ENCODE measurements at regions not wholly inside any gene's neighbourhood (a gene's known extent, or its start where the extent isn't known, plus 50 kb on each side); places are given as distances from the start of the nearest gene placed in this dataset.
A peak's percentile ranks its signal among the peaks of the same experiment; 100 is the strongest.

DNA sequence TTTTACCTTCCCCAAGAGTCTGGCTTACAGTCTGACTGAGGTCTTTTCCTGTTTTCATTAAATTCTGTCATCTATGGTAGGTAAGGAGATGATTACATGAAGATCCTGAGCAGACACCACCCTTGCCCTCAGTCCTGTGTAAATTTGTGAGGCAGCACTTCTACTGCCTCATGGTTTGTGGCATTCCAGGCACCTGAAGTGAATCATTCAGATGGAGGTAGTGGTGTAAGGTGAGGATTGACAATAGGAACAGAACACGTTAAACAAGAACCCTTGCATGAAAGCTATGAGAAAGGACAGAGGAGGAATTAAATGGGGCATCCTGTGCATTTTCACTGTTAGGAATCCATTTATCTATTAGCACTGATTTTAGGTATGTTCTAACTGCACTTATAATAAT lies 618.6 kb downstream of the TLL1 start:
- DNase-seq (ENCODE audit: low read depth) = no peak

DNA sequence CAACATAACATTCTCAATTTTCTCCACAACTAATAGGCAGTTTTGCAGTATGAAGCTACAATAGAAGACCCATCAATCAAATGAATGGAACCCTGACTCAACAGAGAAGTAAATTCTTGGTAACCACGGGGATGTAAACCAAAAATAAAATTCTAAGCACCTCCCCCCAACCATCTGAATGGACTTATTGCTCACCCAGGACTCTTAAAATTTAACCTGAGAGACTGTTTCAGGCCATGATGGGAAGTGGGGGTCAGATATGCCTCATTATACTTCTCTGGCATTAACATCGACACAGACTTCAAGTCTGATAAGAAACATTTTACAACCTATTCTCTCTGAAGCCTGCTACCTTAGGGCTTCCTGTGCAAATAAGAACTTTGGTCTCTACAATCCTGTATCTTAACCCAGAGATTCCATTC lies 620.9 kb downstream of the TLL1 start:
- no peak for DNase-seq (ENCODE audit: low read depth)

DNA sequence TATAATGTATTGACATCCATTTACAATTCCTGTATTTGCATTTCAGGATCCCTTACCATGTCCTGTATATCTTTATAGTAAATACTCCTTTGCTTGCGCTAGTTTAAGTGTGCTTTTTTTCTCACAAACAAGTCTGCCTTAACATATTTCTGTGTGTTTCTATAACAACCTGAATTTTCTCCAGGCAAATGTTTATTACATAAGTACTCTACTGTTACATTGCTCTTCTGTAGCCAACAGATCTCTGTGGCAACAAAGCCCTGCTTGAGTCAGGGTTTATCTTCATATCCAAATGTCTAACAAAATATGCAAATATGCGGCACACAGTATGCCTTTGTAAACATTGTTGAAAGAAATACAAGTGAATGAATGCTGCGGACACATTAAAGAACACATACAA lies 625.5 kb downstream of the TLL1 start:
- DNase-seq (ENCODE audit: low read depth) = no peak

DNA sequence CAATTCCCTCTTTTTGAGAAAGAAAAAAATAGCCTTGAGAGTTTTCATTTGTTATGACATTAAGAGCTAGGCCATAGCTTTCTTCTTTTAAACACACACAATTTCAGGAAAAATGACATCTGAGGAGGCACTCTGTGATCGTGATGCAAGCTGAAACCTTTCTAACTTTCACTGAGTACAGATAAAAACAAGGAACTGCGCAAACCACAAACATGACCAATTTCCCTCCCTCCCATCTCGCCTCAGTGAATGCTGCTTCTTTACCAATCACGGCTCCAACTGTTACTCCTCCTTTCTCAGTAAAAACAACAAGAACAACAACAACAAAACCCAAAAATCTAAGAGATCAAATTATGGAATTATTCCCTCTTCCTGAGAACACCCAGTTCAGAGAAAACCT lies 626.8 kb downstream of the TLL1 start:
- no peak for DNase-seq (ENCODE audit: low read depth)

DNA sequence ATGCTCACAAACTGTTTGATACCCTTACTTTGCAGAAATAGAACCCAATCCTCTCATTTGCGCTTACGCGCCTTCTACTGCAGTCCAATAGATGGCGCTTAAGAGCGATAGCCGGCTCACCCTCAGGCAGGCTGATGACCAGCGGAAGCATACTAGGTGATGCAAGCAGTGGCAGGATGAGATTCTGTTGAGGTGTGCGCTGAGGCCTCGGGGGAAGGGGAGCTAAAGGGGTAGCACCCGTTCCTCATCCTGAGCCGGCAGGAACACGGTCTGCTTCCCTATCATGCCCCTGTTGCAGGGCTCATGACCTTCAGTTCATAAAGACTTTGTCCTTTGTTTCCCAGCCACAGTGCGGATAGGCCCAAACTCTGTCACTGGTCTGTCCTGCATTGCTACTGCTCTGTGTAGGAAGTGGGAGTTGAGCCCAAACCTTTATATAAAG lies 628.9 kb downstream of the TLL1 start:
- no peak for DNase-seq (ENCODE audit: low read depth)

DNA sequence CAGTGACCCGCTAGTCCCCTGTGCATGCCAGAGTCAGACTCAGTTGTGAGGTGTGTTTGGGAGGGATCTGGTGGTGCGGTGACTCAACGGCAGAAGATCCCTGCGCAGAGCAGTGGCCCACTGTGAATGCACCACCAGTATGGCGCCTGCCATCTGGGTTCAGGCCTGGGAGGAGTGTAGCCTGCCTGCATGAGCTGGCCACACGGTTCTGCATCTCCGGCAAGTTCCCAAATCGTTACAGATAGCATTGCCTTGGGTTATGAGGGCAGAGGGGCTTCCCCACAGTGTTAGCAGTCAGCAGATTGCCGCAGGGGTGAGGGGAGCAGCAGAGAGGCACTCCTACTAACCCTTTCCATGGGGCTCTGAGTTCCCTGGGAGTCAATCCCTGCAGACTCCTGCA lies 629.6 kb downstream of the TLL1 start:
- DNase-seq (ENCODE audit: low read depth) = no peak

DNA sequence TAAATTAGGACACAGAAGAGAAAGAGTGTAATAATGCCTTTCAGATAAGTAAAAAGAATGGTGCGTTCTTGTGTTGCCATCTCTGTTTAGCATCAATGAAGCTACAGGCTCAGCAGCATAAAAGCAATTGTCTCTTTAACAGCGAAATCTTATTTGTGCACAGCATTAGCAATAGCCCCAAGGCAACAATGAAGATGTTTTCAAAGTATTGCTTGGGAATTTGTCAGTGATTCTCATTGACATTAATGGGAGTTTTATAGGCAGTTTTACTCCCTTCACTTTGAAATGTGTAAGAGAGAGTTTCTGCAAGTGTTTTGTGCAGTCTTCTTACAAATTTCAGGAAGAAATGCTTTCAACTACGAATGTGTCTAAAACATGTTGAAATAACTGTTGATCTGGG lies 633.0 kb downstream of the TLL1 start:
- no peak for DNase-seq (ENCODE audit: low read depth)

DNA sequence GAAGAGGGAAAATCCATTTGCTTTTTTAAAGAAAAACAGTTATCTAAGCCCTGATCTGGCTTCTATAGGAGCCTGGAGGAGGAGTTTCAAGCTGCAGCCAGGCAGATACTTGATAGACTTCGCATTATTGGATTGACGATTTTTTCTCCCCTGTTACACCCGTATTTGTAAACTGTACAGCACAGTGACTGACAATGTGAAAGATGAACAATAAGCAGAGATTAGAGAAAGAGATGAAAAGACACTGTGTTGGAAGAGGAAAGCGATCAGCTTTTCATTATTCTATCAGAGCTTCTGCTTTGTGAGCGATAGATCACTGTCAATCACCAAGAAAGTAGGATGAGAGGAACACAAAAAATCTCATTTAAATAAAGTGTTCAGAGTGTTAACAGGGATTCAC lies 639.2 kb downstream of the TLL1 start:
- DNase-seq (ENCODE audit: low read depth) = no peak

DNA sequence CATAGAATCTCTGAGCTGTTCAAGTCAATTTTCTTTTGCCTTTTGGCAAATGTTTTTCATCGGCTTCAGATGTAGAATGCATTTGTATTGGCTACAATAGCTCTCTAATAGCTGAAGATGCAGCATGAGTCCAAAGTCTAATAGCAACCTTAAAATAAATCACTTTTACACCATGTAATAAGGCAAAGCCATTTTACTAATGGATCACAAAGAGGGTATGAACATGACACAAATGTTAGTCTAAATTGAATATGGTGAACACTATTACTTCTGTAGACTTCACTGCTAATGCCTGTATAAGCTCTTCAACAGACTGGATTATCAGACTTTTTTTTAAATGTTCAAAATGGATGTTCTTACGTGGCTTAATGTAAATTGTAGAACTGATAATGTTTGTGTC lies 645.3 kb downstream of the TLL1 start:
- DNase-seq (ENCODE audit: low read depth) = no peak

DNA sequence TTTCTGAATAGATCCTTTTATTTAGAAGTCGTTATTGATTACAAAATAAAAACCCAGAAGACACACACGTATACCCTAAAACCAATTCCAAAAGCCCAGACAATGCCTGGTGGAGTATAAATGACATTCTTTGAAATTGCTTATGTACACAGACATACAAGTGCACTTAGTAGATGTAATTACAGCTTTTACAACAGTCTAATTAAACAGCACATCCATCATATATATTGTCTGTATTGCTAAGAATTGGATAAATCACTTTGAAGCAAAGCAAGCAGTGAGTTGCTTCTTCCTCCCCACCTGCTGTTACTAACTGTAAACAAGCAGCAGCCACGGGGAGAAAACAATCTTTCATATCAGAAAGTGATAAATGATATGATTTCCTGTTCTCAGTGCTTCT lies 645.7 kb downstream of the TLL1 start:
- no peak for DNase-seq (ENCODE audit: low read depth)

DNA sequence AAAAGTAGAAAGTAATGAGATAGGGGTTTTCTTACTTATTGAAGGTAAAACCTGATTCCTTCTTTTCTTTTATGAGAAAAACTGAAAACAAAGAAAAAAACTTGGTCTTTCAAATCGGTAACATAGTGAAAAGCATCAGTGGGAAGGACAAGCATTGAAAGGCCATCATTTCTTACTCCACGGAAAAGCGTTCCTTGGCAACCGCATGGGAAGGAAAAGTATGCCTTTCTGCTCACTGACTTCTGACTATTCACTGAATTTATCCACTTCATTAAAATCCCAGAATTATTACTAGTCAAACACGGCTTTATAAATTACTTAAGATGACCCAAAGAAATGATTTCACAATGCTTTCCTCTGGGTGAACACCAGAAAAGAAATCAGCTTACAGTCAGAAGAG lies 646.7 kb downstream of the TLL1 start:
- no peak for DNase-seq (ENCODE audit: low read depth)

DNA sequence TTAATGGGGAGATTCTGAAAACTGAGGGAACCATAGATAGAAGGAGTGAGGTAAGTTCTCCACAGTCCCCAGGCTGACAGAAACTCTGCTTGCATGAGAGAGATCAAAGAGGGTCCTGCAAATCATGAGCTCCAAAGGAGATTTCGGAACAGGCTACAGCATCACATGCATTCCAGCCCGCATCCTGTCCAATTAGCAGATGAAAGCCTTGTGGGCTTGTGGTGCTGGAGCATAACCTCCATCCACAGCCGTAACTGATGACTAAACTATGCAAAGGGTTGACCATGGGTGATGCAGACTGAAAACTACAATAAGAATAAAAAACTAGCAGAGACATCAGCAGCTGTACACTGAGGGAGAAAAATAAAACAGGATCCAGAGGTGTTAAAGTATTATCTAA lies 654.5 kb downstream of the TLL1 start:
- no peak for DNase-seq (ENCODE audit: low read depth)

DNA sequence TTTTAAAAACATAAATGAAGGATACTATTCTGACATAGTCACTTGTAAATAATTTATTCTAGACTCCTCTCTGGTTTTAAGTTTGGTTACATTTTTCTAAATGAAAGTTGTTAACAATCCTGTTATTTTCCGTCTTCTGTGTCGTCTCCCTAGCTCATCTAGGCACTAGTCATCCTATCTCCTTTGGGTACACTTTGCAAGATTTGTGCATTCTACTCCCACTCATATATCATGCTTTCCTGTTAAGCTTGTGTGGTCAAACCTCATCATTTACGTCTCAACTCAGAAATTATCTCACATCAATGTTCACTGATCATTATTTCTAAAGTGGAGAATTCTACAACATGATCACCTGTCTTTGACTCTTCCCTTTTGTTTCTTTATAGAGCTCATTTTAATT lies 658.7 kb downstream of the TLL1 start:
- DNase-seq (ENCODE audit: low read depth) = no peak

DNA sequence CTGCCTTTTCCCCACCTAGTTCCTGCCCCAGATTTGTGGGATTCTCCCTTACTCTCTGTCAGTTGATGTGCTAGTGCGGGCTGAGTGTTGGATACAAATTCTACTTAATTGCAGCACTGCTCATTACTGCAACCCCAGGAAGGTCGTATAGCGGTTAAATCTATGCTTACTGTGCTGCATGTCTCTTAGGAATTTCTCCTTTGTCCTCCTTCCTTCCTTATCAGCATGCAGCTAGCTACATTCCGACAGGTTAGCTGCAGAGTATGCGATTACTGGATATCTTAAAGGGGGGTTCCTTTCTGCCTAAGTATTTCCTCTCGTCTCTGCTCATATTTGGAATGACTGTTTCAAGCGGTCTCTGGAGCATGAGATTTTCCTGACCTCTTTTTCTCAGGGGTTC lies 662.8 kb downstream of the TLL1 start:
- DNase-seq (ENCODE audit: low read depth) = no peak

DNA sequence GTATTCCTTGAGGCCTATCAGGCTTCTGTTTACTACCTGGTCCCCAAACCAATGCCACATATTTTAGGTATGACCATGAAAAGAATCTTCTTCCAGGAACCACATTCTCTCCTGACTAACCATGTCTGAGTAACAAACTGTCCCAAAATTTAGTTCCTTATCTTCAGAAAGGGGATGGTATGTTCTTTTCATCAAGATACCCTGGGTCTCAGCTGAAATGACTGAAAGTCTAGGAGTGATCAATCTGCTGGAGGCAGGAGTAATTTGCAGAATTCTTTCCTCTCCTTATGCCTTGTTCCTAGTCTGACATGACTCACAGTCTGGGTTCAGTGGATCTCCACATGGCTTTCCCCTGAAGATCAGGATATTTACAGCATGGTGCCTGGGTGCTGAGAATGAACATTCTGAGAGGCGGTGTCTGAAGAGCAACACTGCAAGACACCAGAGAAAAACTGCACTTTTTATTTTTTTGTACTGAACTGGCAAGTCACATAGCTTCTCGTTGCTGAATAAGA lies 665.5 kb downstream of the TLL1 start:
- peak; percentile 10 for DNase-seq (ENCODE audit: low read depth)

DNA sequence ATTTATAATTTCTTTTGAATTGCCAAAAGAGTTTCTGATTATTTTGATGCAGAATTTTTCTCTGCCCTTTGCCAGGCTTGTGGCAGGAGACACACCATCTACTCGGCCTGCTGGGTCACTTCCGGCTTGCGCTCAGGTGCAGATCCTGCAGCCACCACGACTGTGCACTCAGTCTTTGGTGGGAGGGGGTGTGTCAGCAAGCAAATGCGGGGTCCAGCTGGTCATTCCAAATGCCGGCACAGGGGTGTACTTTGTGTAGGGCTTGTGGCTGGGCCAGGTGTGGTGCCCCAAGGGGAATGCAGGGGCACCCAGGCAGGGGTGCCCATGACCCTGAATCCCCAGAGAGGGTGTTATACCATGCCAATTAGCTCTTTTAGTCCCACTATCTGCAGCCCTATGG lies 673.0 kb downstream of the TLL1 start:
- DNase-seq (ENCODE audit: low read depth) = no peak

DNA sequence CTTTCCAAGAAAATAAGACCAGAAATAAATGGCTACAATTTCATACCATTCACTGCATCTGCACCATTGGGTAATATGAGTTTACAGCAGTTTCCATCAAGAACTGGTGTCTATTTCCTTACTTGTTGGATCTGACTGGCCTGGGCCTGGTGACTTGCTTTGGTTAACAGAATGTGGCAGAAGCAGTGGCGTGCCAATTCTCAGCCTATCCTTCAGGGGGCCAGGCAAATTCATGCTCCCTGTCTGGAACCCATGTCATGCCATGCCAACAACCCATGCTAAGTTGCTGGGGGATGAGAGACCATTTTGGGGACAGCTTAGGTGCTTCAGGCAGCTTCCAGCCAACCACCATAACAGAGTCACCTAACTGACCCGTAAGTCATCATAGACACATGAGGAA lies 656.7 kb downstream of the SPOCK3 start:
- no peak for DNase-seq (ENCODE audit: low read depth)

DNA sequence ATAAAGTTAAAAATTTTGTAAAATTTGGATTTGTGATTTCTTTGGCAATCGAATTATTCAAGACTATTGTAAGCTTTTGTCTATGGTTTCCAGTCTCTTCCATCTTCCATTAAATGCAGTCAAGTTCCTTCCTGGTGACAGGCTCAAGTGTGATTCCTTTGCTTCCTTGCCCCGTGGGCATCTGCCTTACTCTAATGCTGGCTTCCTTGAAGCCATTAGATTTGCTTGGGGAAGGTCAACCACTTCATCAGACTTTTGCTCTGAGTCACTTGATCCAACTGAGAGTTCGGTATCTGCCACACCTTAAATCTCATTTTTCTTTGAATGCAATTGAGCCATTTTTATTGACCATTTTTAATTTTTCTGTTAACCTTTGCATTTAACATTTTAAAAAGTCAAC lies 648.8 kb downstream of the SPOCK3 start:
- no peak for DNase-seq (ENCODE audit: low read depth)

DNA sequence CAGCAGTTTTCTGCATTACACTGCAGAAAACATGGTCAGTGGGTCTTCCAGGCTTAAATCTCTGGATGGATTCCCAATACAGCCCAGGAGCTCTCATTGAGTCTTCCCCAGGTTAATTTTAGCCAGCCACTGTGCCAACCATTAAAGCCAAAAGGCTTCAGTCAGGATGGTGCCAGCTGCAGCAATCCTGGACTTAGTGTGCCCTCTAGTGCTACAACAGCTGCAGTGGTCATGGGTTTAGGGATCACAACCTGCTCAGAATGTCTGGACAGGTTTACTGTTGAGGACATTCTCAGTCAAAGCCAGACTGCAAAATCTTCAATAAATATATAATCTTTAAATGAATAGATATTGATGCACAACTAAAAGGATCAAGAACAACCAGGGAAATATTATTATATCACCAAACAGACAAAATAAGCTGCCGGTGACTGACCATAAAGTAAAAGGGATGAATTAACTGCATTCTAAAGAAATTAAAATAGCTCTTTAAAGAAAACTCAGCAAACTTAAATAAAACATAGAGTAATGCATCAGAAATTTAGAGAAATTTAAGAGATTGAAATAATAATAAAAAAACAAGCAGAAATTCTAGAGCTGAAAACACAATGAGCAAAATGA lies 639.9 kb downstream of the SPOCK3 start:
- peak; percentile 36 for DNase-seq (ENCODE audit: low read depth)

DNA sequence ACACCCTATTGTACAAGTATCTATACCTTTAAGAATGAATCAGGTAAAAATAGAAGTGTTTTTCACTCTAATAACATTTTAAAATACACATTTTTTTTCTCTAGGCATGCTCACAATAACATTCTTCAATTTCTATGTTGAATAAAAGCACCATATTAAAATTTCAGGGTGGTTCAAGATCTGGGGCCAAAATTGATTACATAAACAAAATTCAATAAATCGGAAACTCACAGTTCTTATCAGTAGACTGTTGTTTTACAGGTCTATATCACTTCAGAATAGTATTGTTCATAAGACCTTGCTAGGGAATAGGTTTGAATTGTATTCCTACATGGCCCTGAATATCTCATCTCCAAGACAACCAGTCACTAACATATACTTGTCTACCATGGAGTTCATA lies 634.0 kb downstream of the SPOCK3 start:
- DNase-seq (ENCODE audit: low read depth) = no peak

DNA sequence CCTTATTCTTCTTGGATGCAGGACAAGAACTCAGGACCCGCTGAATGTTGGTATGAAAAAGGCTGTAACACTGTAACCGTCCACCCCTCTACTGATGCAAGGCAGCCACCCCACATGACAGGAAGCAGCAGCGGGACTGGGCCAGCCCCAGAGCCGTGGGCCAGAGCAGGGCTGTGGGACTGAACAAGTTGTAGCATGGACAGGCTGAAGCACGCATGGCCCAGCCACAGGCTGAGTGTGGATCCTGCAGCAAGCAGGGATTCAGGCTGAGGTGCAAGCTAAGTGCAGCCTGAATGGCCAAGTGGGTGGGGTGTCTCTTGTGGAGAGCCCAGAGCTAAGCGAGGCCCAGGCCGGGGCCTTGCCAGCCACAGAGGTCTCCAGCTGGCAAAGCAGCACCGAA lies 632.2 kb downstream of the SPOCK3 start:
- no peak for DNase-seq (ENCODE audit: low read depth)

DNA sequence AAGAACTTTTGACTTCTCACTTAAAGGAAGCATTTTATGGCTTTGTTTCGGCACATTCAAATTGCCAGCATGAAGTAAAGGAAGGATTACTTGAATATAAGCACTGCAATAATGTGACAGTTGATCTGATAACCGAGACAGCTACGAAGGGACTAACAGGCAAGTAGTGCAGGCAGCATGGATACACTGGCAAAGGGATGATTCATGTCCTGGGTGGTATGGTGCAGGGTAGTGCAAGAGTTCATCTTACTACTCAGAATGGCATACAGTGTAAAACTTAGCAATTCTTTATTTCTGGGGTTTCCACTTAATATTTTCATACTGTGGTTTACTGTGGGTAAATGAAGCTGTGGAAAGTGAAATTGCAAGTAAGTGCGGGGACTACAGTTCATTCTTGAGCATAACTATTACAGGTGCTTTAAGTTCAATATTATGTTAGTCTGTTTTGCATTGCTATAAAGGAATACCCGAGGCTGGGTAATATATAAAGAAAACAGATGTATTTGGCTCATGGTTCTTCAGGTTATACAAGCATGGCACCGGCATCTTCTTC lies 611.8 kb downstream of the SPOCK3 start:
- DNase-seq (ENCODE audit: low read depth) = no peak

DNA sequence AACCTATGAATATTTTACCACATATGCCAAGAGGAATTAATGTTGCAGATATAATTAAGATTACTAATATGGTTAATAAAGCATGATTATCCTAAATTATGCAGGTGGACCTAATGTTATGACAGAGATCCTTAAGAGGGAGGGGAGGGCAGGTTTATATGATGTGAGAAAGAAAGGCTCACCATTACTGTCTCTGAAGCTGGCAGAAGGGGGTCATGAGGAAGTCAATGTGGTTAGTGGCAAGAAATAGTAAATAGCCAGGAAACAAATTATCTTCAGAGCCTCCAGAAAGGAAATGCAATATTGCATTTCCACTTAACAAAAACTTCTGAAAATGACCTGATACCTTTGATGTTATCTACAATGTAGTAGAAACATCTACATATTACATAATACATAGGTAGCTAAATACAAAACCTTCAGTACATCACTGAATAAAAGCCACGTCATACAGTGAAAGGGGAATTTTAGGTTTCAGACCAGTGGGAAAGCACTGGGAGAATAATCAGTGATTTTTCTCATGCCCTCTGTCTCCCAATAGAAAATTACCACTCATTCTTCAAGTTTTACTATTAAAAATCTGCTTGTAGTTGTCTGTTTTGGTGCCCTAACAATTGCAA lies 609.2 kb downstream of the SPOCK3 start:
- no peak for DNase-seq (ENCODE audit: low read depth)

DNA sequence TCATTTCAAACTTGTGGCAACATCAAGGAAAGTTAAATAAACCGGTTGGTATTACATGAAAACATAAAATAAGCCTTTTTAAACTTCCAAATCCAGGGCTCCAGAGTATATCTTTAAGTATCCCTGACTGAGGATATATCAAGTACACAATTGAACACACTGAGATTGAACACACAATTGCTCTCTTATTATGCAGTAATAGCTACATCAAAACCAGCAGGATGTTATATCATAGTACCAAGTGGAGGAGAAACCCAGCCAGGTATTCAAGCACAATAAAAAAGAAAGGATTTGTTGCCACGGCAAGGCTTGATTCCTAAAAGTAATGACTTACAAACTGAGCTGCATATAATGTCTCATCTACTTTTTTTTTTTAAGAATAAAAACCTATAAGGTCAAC lies 605.8 kb downstream of the SPOCK3 start:
- no peak for DNase-seq (ENCODE audit: low read depth)

Data from HS-5 (cell line).